Prostate gland (tissue), 2 donors: ENCODE measurements at regions not wholly inside any gene's neighbourhood (a gene's known extent, or its start where the extent isn't known, plus 50 kb on each side); places are given as distances from the start of the nearest gene placed in this dataset.

Experiments
- DNase-seq: peaks from one replicate; pipeline ENCODE4 v3.0.0-alpha.2; 2019; ENCODE audit warnings: low spot score
- H3K27ac ChIP-seq, 2 donors: fragments of 200-600 bp; sonication (generic); 2 replicates each; pipeline ENCODE4 v1.5.1; 2017 to 2019
- H3K27me3 ChIP-seq: fragments of 200-600 bp; sonication (generic); replicated peaks from 2 replicates; pipeline ENCODE4 v1.5.1; 2019; ENCODE audit not compliant: insufficient read depth
- H3K36me3 ChIP-seq, 2 donors: fragments of 200-600 bp; sonication (generic); 1 replicate in 1 of 2; 2 replicates in 1 of 2; pipeline versions ENCODE4 v1.5.1 to v1.8.1; 2017 to 2019
- H3K4me1 ChIP-seq: fragments of 200-600 bp; sonication (generic); replicated peaks from 2 replicates; pipeline ENCODE4 v1.5.1; 2019
- H3K4me3 ChIP-seq, 2 donors: fragments of 200-600 bp; sonication (generic); 2 replicates each; pipeline ENCODE4 v1.5.1; 2017 to 2019
- H3K9me3 ChIP-seq: fragments of 200-600 bp; sonication (generic); 2 replicates; pipeline ENCODE4 v1.5.1; 2017
- POLR2A ChIP-seq: fragments of 450-650 bp; IDR thresholded peaks from one replicate; pipeline ENCODE4 v1.6.1; 2016; ENCODE audit warnings: antibody characterized with exemption, mild to moderate bottlenecking
- POLR2AphosphoS5 ChIP-seq: sonication (generic); formaldehyde crosslinking; IDR thresholded peaks from one replicate; pipeline ENCODE4 v1.6.1; 2017; ENCODE audit warnings: antibody characterized with exemption
- WGBS: methylation state at CpG from one replicate; pipeline ENCODE4 v1.1.5; 2018; 5-methylcytosine and 5-hydroxymethylcytosine counted together
- intact Hi-C: fragments of 100-400 bp; cut with DNase I; formaldehyde crosslinking; loops from one replicate; pipeline ENCODE4 v1.14.2; 2022
- TF ChIP-seq, protein P1 (sequence below), 4 experiments: fragments of 200-600 bp in 2 of 4; fragments of 450-650 bp in 2 of 4; sonication (generic) in 2 of 4; IDR thresholded peaks; 1 replicate in 3 of 4; 2 replicates in 1 of 4; pipeline ENCODE4 v1.5.1; 2016 to 2019; ENCODE audit warnings: antibody characterized with exemption in 4 of 4, mild to moderate bottlenecking in 2 of 4, moderate library complexity in 2 of 4

DNA sequence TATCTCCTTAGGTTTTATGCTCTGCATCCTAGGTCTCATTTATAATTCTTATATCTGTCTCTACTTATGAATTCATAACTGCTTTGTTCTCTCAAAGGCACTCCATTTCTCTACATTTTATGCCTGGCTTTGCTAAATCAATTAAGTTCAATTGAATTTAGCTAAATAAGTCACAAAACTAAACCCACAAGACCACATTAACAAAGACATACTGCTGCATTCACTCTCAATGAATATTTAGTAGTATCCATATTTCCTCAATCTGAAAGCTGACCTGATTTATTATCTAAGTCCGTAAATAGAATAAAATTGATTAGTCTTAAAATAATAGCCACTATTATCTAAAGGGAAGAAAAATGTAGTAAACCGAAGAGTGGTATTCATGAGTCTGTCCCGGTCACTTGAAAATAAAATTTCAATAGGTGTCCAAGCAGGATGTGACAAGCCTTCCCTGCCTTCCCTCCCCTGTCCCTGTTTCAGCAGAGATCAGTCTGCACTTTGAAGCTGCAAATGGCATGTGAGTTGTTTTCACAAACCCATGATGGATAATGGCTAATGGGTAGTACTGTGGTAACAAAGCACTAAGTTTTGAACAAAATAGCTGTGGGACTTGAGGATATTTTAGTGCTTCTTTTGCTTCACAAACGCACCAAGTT is 295.0 kb upstream of the NCAM2 start:
- no peak for DNase-seq
- Histone ChIP-seq H3K9me3 (no peaks in the 10 kb centered on the region), H3K4me1 (no peaks in the 10 kb centered on the region), H3K27ac (no peak overlapping the region), H3K4me3 (no peak overlapping the region), H3K36me3 (no peaks in the 10 kb centered on the region), H3K27me3 (no peaks in the 10 kb centered on the region)
- TF ChIP-seq, protein P1, sequence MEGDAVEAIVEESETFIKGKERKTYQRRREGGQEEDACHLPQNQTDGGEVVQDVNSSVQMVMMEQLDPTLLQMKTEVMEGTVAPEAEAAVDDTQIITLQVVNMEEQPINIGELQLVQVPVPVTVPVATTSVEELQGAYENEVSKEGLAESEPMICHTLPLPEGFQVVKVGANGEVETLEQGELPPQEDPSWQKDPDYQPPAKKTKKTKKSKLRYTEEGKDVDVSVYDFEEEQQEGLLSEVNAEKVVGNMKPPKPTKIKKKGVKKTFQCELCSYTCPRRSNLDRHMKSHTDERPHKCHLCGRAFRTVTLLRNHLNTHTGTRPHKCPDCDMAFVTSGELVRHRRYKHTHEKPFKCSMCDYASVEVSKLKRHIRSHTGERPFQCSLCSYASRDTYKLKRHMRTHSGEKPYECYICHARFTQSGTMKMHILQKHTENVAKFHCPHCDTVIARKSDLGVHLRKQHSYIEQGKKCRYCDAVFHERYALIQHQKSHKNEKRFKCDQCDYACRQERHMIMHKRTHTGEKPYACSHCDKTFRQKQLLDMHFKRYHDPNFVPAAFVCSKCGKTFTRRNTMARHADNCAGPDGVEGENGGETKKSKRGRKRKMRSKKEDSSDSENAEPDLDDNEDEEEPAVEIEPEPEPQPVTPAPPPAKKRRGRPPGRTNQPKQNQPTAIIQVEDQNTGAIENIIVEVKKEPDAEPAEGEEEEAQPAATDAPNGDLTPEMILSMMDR (IDR thresholded peaks at IDR 0.05) = no peak
- no peak for TF ChIP-seq POLR2A
- no peak for TF ChIP-seq POLR2AphosphoS5
- intact Hi-C loops = no loop called here
- 23% methylated on average over 4 of the region's 4 CpGs for WGBS

DNA sequence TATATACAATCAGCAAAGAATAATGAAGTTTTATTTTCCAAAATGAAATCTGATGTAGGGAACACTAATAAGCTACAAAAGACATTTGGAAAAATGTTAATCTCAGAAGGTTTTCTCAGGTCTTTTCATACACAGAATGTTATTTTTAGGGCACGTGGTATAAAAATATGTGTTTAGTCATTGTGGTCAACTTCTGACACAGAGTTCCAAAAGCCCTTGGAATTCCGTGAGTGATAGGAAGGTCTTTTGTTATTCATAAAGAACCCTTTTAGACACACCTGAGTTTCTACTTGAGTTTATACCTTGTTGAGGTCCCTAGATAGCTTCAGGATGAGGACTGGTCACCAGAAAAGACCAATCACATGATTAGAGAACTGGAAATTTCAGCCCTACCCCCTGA is 277.6 kb upstream of the NCAM2 start:
- TF ChIP-seq POLR2A (no peak), POLR2AphosphoS5 (no peak)
- TF ChIP-seq, protein P1 (IDR thresholded peaks at IDR 0.05) = no peak
- WGBS = 74% methylated on average over 2 of the region's 2 CpGs
- Histone ChIP-seq H3K27ac (no peak overlapping the region), H3K27me3 (no peaks in the 10 kb centered on the region), H3K4me1 (no peaks in the 10 kb centered on the region), H3K36me3 (no peaks in the 10 kb centered on the region), H3K4me3 (no peak overlapping the region), H3K9me3 (no peaks in the 10 kb centered on the region)
- intact Hi-C loops = no loop called here
- no peak for DNase-seq

DNA sequence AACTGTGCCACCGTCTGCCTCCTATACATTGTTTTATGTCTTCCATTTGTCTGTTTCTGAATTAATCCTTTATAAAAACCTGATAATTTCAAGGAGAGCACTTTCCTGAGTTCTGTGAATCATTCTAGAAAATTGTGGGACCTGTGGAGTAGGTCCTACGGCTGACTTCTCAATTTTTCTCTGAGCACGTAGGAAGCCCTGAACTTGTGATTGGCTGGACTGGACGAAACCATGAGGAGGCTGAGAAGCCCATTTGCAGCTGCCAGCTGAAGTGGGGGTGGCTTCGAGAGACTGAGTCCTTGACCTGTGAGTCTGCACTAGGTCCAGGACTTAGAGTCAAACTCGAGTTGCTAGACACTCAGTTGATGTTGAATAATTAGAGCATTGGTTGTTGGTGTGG is 277.1 kb upstream of the NCAM2 start:
- no peaks in the 10 kb centered on the region for H3K36me3 ChIP-seq
- intact Hi-C loops = no loop called here
- DNase-seq = no peak
- 81% methylated on average over 6 of the region's 6 CpGs for WGBS
- no peak overlapping the region for H3K4me3 ChIP-seq
- no peaks in the 10 kb centered on the region for H3K4me1 ChIP-seq
- no peak overlapping the region for H3K27ac ChIP-seq
- TF ChIP-seq POLR2A (no peak), POLR2AphosphoS5 (no peak)
- TF ChIP-seq, protein P1 (IDR thresholded peaks at IDR 0.05) = no peak
- no peaks in the 10 kb centered on the region for H3K27me3 ChIP-seq
- no peaks in the 10 kb centered on the region for H3K9me3 ChIP-seq

DNA sequence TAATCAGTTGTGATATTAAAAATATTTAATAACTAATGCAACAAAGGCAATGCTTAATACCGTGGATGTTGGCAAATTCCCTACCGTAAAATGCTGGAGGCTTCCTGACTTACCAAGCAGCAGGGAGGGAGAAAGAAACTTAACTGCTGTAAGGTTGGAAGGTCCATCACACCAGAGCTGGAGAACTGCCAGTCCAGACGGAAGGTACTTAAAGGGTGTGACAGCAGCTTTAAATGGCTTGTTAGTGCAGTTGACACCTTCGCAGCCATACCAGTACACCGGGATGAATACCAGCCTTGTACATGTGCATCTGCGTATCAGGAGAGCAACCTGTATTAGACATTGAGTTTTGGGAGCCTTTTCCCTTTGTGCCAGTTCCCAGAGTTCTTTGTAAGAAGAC is 269.5 kb upstream of the NCAM2 start:
- intact Hi-C loops = no loop called here
- Histone ChIP-seq H3K27ac (no peak overlapping the region), H3K36me3 (no peaks in the 10 kb centered on the region), H3K4me3 (no peak overlapping the region), H3K9me3 (no peaks in the 10 kb centered on the region), H3K27me3 (no peaks in the 10 kb centered on the region), H3K4me1 (no peaks in the 10 kb centered on the region)
- no peak for DNase-seq
- 73% methylated on average over 6 of the region's 6 CpGs for WGBS
- TF ChIP-seq POLR2A = no peak
- TF ChIP-seq POLR2AphosphoS5 = no peak
- TF ChIP-seq, protein P1 (IDR thresholded peaks at IDR 0.05) = no peak

DNA sequence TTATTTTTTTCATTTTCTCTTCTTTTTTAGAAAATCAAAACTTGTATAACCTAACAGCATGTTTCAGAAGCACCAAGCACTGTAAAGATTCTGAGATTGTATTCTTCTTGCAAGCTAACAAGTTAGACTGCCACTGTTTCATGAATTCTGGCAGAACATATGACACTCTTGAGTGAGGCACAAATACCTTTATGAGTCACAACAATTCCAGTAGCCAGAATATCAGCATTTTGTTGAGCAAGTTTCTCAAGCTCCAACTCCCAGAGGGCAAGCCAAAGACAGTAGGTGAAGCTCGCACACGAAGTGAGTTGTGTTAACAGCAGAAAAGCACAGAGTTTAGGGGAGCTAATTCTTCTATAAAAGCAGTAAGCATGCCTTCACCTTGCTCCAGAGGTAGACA is 268.8 kb upstream of the NCAM2 start:
- TF ChIP-seq POLR2A = no peak
- TF ChIP-seq, protein P1 (IDR thresholded peaks at IDR 0.05) = no peak
- TF ChIP-seq POLR2AphosphoS5 = no peak
- Histone ChIP-seq H3K9me3 (no peaks in the 10 kb centered on the region), H3K27me3 (no peaks in the 10 kb centered on the region), H3K27ac (no peak overlapping the region), H3K4me3 (no peak overlapping the region), H3K36me3 (no peaks in the 10 kb centered on the region), H3K4me1 (no peaks in the 10 kb centered on the region)
- DNase-seq = no peak
- 50% methylated on average over 2 of the region's 2 CpGs for WGBS
- intact Hi-C loops = no loop called here
